ENCODE measurements at regions not wholly inside any gene's neighbourhood (a gene's known extent, or its start where the extent isn't known, plus 50 kb on each side); places are given as distances from the start of the nearest gene placed in this dataset.

GRCh38 chr2:126172631-126173184 is 483.2 kb upstream of the GYPC start:
- H3K27ac ChIP-seq (ENCODE audit: low read length), result no peak overlapping the region
- H3K4me1 ChIP-seq (ENCODE audit: control insufficient read depth, insufficient read depth, low read length), result no peaks in the 10 kb centered on the region
- WGBS (ENCODE audit: insufficient coverage, low lambda C conversion rate), result no CpG with 5 or more reads among the region's 6 CpGs
- H3K9me3 ChIP-seq (ENCODE audit: control insufficient read depth, low read depth, low read length), result peaks cover 11% of the 10 kb centered on the region
- H3K4me3 ChIP-seq (ENCODE audit: low read length), result no peak overlapping the region
- no peaks in the 10 kb centered on the region for H3K36me3 ChIP-seq (ENCODE audit: control insufficient read depth, insufficient read depth, low read length)
- no peaks in the 10 kb centered on the region for H3K27me3 ChIP-seq (ENCODE audit: control insufficient read depth, insufficient read depth, low read length)
- no peak for DNase-seq

GRCh38 chr2:126175222-126175621 is 480.7 kb upstream of the GYPC start:
- Histone ChIP-seq H3K9me3 (ENCODE audit: control insufficient read depth, low read depth, low read length) (peaks cover 11% of the 10 kb centered on the region), H3K27me3 (ENCODE audit: control insufficient read depth, insufficient read depth, low read length) (no peaks in the 10 kb centered on the region), H3K4me3 (ENCODE audit: low read length) (no peak overlapping the region), H3K4me1 (ENCODE audit: control insufficient read depth, insufficient read depth, low read length) (no peaks in the 10 kb centered on the region), H3K27ac (ENCODE audit: low read length) (no peak overlapping the region), H3K36me3 (ENCODE audit: control insufficient read depth, insufficient read depth, low read length) (no peaks in the 10 kb centered on the region)
- 20% methylated on average over 2 of the region's 2 CpGs for WGBS (ENCODE audit: insufficient coverage, low lambda C conversion rate)
- DNase-seq, result no peak

GRCh38 chr2:126177479-126177878 is 478.5 kb upstream of the GYPC start:
- no peak overlapping the region for H3K4me3 ChIP-seq (ENCODE audit: low read length)
- no peak overlapping the region for H3K27ac ChIP-seq (ENCODE audit: low read length)
- no peaks in the 10 kb centered on the region for H3K36me3 ChIP-seq (ENCODE audit: control insufficient read depth, insufficient read depth, low read length)
- no peak for DNase-seq
- H3K27me3 ChIP-seq (ENCODE audit: control insufficient read depth, insufficient read depth, low read length), result no peaks in the 10 kb centered on the region
- WGBS (ENCODE audit: insufficient coverage, low lambda C conversion rate), result no CpG with 5 or more reads among the region's 2 CpGs
- H3K4me1 ChIP-seq (ENCODE audit: control insufficient read depth, insufficient read depth, low read length), result no peaks in the 10 kb centered on the region
- peaks cover 11% of the 10 kb centered on the region for H3K9me3 ChIP-seq (ENCODE audit: control insufficient read depth, low read depth, low read length)

DNA sequence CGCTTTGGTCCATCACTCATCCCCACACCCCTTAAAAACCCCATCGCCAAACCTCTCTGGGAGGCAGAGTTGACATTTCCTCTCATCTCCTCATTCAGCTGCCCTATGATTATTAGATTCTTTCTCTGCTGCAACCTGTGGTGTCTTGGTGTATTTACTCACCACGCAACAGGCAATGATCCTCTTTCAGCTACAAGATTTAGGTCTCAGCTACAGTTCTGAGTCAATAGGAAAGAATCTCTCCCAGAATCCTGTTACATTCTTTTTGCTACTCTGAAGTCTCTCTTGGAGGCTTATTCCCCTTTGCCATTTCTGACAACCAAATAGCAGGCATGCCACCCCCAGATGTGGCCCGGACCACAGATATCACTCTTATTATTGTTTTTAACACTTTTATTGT is 468.3 kb upstream of the GYPC start:
- DNase-seq, result no peak
- Histone ChIP-seq H3K4me3 (ENCODE audit: low read length) (no peak overlapping the region), H3K27me3 (ENCODE audit: control insufficient read depth, insufficient read depth, low read length) (no peaks in the 10 kb centered on the region), H3K4me1 (ENCODE audit: control insufficient read depth, insufficient read depth, low read length) (no peaks in the 10 kb centered on the region), H3K9me3 (ENCODE audit: control insufficient read depth, low read depth, low read length) (no peaks in the 10 kb centered on the region), H3K36me3 (ENCODE audit: control insufficient read depth, insufficient read depth, low read length) (no peaks in the 10 kb centered on the region), H3K27ac (ENCODE audit: low read length) (no peak overlapping the region)
- WGBS (ENCODE audit: insufficient coverage, low lambda C conversion rate), result no CpG with 5 or more reads among the region's 4 CpGs

GRCh38 chr2:126189527-126189926 is 466.4 kb upstream of the GYPC start:
- no peak overlapping the region for H3K27ac ChIP-seq (ENCODE audit: low read length)
- no peaks in the 10 kb centered on the region for H3K4me1 ChIP-seq (ENCODE audit: control insufficient read depth, insufficient read depth, low read length)
- 80% methylated on average over 1 of the region's 4 CpGs for WGBS (ENCODE audit: insufficient coverage, low lambda C conversion rate)
- no peaks in the 10 kb centered on the region for H3K27me3 ChIP-seq (ENCODE audit: control insufficient read depth, insufficient read depth, low read length)
- no peak for DNase-seq
- no peak overlapping the region for H3K4me3 ChIP-seq (ENCODE audit: low read length)
- no peaks in the 10 kb centered on the region for H3K36me3 ChIP-seq (ENCODE audit: control insufficient read depth, insufficient read depth, low read length)
- no peaks in the 10 kb centered on the region for H3K9me3 ChIP-seq (ENCODE audit: control insufficient read depth, low read depth, low read length)

- Histone ChIP-seq H3K4me3 (ENCODE audit: low read length) (no peak overlapping the region), H3K4me1 (ENCODE audit: control insufficient read depth, insufficient read depth, low read length) (no peaks in the 10 kb centered on the region), H3K27ac (ENCODE audit: low read length) (no peak overlapping the region), H3K9me3 (ENCODE audit: control insufficient read depth, low read depth, low read length) (no peaks in the 10 kb centered on the region), H3K27me3 (ENCODE audit: control insufficient read depth, insufficient read depth, low read length) (no peaks in the 10 kb centered on the region), H3K36me3 (ENCODE audit: control insufficient read depth, insufficient read depth, low read length) (no peaks in the 10 kb centered on the region)
- no peak for DNase-seq
- WGBS (ENCODE audit: insufficient coverage, low lambda C conversion rate), result 29% methylated on average over 2 of the region's 3 CpGs
These were observed 455.4 kb upstream of the GYPC start for GRCh38 chr2:126200538-126200937.

DNA sequence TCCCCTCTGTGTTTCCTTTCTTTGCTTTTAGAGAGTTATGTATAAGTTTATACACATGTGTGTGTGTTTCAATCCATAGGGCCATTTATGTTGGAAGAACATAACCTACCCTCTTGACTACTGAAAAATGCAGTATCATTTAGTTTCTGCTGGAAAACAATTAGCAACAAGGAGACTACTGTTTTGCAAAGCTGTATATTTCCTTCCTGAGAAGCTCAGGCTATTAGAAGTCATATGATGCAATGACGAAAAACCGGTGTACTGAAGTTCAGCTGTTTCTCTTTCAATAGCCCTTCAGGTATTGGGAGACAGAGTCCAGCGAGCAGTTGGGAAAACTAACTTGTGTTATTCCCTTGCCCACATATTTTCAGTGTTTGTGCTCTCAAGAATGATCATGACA is 447.7 kb upstream of the GYPC start:
- Histone ChIP-seq H3K9me3 (ENCODE audit: control insufficient read depth, low read depth, low read length) (no peaks in the 10 kb centered on the region), H3K4me1 (ENCODE audit: control insufficient read depth, insufficient read depth, low read length) (no peaks in the 10 kb centered on the region), H3K27me3 (ENCODE audit: control insufficient read depth, insufficient read depth, low read length) (no peaks in the 10 kb centered on the region), H3K36me3 (ENCODE audit: control insufficient read depth, insufficient read depth, low read length) (no peaks in the 10 kb centered on the region), H3K27ac (ENCODE audit: low read length) (no peak overlapping the region), H3K4me3 (ENCODE audit: low read length) (no peak overlapping the region)
- DNase-seq, result no peak
- no CpG with 5 or more reads among the region's 3 CpGs for WGBS (ENCODE audit: insufficient coverage, low lambda C conversion rate)

GRCh38 chr2:126212735-126213134 is 443.2 kb upstream of the GYPC start:
- DNase-seq, result no peak
- Histone ChIP-seq H3K27ac (ENCODE audit: low read length) (no peak overlapping the region), H3K9me3 (ENCODE audit: control insufficient read depth, low read depth, low read length) (no peaks in the 10 kb centered on the region), H3K36me3 (ENCODE audit: control insufficient read depth, insufficient read depth, low read length) (no peaks in the 10 kb centered on the region), H3K4me1 (ENCODE audit: control insufficient read depth, insufficient read depth, low read length) (no peaks in the 10 kb centered on the region), H3K4me3 (ENCODE audit: low read length) (no peak overlapping the region), H3K27me3 (ENCODE audit: control insufficient read depth, insufficient read depth, low read length) (no peaks in the 10 kb centered on the region)
- WGBS (ENCODE audit: insufficient coverage, low lambda C conversion rate), result no CpG with 5 or more reads among the region's 2 CpGs

- no peak for DNase-seq
- no peaks in the 10 kb centered on the region for H3K4me1 ChIP-seq (ENCODE audit: control insufficient read depth, insufficient read depth, low read length)
- H3K9me3 ChIP-seq (ENCODE audit: control insufficient read depth, low read depth, low read length), result no peaks in the 10 kb centered on the region
- WGBS (ENCODE audit: insufficient coverage, low lambda C conversion rate), result 83% methylated on average over 1 of the region's 4 CpGs
- H3K27ac ChIP-seq (ENCODE audit: low read length), result no peak overlapping the region
- H3K27me3 ChIP-seq (ENCODE audit: control insufficient read depth, insufficient read depth, low read length), result no peaks in the 10 kb centered on the region
- no peaks in the 10 kb centered on the region for H3K36me3 ChIP-seq (ENCODE audit: control insufficient read depth, insufficient read depth, low read length)
- no peak overlapping the region for H3K4me3 ChIP-seq (ENCODE audit: low read length)
These were observed 436.9 kb upstream of the GYPC start for GRCh38 chr2:126219081-126219480.

DNA sequence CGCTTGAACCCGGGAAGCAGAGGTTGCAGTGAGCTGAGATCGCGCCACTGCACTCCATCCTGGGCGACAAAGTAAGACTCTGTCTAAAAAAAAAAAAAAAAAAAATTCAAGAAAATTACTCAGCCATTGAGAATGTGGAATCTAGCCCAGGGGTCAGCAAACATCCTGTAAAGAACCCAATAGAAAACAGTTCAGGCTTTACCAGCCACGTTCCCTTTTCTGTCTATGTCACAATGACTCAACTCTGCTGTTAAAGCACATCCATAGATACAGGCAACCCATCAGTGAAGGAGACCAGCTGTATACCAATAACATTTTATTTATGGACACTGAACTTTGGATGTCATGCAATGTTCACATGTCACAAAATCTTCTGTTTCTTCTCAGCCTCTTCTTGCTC is 435.6 kb upstream of the GYPC start:
- H3K4me1 ChIP-seq (ENCODE audit: control insufficient read depth, insufficient read depth, low read length), result no peaks in the 10 kb centered on the region
- H3K9me3 ChIP-seq (ENCODE audit: control insufficient read depth, low read depth, low read length), result no peaks in the 10 kb centered on the region
- H3K27me3 ChIP-seq (ENCODE audit: control insufficient read depth, insufficient read depth, low read length), result no peaks in the 10 kb centered on the region
- H3K4me3 ChIP-seq (ENCODE audit: low read length), result no peak overlapping the region
- DNase-seq, result no peak
- no CpG with 5 or more reads among the region's 6 CpGs for WGBS (ENCODE audit: insufficient coverage, low lambda C conversion rate)
- no peaks in the 10 kb centered on the region for H3K36me3 ChIP-seq (ENCODE audit: control insufficient read depth, insufficient read depth, low read length)
- H3K27ac ChIP-seq (ENCODE audit: low read length), result no peak overlapping the region

DNA sequence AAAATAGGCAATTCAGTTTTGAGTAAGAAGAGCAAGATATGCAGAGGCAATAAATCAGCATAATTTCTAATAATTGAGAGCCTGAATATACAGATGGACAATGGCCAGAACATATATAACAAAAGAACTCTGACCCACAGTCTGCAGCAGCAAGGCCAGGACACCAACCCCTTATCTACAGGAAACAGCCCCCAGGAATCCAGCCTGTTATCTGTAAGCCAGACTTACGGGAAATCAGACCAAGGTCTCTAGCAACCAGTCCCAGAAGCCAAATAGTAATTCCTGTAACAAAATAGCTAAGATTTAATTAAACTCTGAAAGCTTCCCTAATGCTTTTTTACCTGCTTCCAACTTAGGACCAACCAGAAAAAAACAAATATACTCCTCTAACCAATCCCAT is 434.5 kb upstream of the GYPC start:
- H3K4me3 ChIP-seq (ENCODE audit: low read length), result no peak overlapping the region
- no peaks in the 10 kb centered on the region for H3K9me3 ChIP-seq (ENCODE audit: control insufficient read depth, low read depth, low read length)
- H3K36me3 ChIP-seq (ENCODE audit: control insufficient read depth, insufficient read depth, low read length), result no peaks in the 10 kb centered on the region
- no peaks in the 10 kb centered on the region for H3K27me3 ChIP-seq (ENCODE audit: control insufficient read depth, insufficient read depth, low read length)
- no CpG with 5 or more reads among the region's 1 CpG for WGBS (ENCODE audit: insufficient coverage, low lambda C conversion rate)
- no peaks in the 10 kb centered on the region for H3K4me1 ChIP-seq (ENCODE audit: control insufficient read depth, insufficient read depth, low read length)
- no peak overlapping the region for H3K27ac ChIP-seq (ENCODE audit: low read length)
- DNase-seq, result no peak
